ENCODE measurements at regions not wholly inside any gene's neighbourhood (a gene's known extent, or its start where the extent isn't known, plus 50 kb on each side); places are given as distances from the start of the nearest gene placed in this dataset.

DNA sequence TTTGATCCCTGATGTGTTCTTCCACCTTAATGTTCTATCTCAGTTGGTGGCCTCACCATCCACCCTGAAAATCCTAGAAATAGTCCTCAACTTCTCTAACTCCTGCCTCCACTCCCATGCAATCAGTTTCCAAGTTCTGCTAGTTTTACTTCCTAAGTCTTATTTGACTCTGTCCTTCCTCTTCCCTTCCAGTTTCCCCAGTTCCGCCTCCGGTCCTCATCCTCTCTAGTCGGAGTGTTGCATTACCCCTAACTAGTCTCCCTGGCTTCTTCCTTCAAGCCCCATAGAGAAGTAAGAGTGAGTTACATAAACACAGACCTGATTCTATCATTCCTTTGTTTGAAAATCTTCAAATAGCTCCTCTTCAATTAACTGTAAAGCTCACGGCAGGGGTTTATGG lies 236.5 kb downstream of the GXYLT1 start:
- Histone ChIP-seq H3K9me3 (ENCODE audit: insufficient read depth, low read depth, low read length) (no peaks in the 10 kb centered on the region), H3K4me2 (ENCODE audit: low read length) (no peak overlapping the region), H2BK120ac (ENCODE audit: insufficient read depth, low read length, poor library complexity) (no peak overlapping the region), H2BK12ac (ENCODE audit: low read length) (no peak overlapping the region), H3K4ac (ENCODE audit: low read depth, low read length) (no peak overlapping the region), H3K23ac (ENCODE audit: low read length) (no peak overlapping the region), H3K79me1 (ENCODE audit: low read length) (no peaks in the 10 kb centered on the region), H4K91ac (ENCODE audit: low read depth, low read length) (no peak overlapping the region), H2AK5ac (ENCODE audit: low read length) (no peak overlapping the region), H4K12ac (ENCODE audit: low read depth, low read length) (no peak overlapping the region), H3K36me3 (ENCODE audit: control insufficient read depth in 1 of 2, insufficient read depth in 2 of 2, low read length in 2 of 2) (no peaks in the 10 kb centered on the region), H3K27me3 (ENCODE audit: insufficient read depth, low read length) (no peaks in the 10 kb centered on the region), H4K8ac (ENCODE audit: low read depth, low read length) (no peak overlapping the region), H3K4me3 (ENCODE audit: low read depth, low read length) (no peak overlapping the region), H3K79me2 (ENCODE audit: control insufficient read depth, insufficient read depth, low read length, poor library complexity) (no peaks in the 10 kb centered on the region), H3K4me1 (ENCODE audit: control insufficient read depth in 1 of 2, insufficient read depth in 2 of 2, low read length in 2 of 2) (no peaks in the 10 kb centered on the region), H2BK5ac (ENCODE audit: low read depth, low read length, poor library complexity) (no peak overlapping the region), H3K9ac (ENCODE audit: low read length) (no peak overlapping the region), H2AFZ (ENCODE audit: insufficient read depth, low read length, poor library complexity) (no peak overlapping the region), H3K27ac (ENCODE audit: low read depth, low read length) (no peak overlapping the region), H3K18ac (ENCODE audit: low read length) (no peak overlapping the region), H3K14ac (ENCODE audit: low read length) (no peak overlapping the region)
- DNase-seq: no peak
- WGBS (ENCODE audit: extremely low coverage, insufficient coverage, insufficient read length): no CpG with 5 or more reads among the region's 4 CpGs

DNA sequence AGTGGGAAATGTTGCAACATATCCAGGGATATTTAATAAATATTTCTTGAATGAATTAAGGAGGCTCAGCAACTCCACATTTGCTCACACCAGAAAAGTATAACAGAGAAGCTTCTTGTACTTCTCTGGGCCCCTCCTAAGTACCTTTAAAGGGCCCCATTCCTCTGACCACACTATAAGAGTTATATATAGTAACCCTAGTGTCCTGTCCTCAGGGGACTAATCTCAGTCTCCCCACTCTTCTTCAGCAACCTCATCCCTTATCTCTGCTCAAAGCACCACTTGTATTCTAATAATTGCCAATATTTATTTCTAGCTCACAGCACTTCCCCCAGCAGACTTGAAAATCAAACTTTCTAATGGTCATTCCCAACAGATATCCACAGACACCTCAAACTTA lies 237.1 kb downstream of the GXYLT1 start:
- Histone ChIP-seq H3K4me3 (ENCODE audit: low read depth, low read length) (no peak overlapping the region), H3K27ac (ENCODE audit: low read depth, low read length) (no peak overlapping the region), H3K9ac (ENCODE audit: low read length) (no peak overlapping the region), H3K79me1 (ENCODE audit: low read length) (no peaks in the 10 kb centered on the region), H4K8ac (ENCODE audit: low read depth, low read length) (no peak overlapping the region), H3K36me3 (ENCODE audit: control insufficient read depth in 1 of 2, insufficient read depth in 2 of 2, low read length in 2 of 2) (no peaks in the 10 kb centered on the region), H3K79me2 (ENCODE audit: control insufficient read depth, insufficient read depth, low read length, poor library complexity) (no peaks in the 10 kb centered on the region), H3K18ac (ENCODE audit: low read length) (no peak overlapping the region), H4K12ac (ENCODE audit: low read depth, low read length) (no peak overlapping the region), H3K27me3 (ENCODE audit: insufficient read depth, low read length) (no peaks in the 10 kb centered on the region), H3K4ac (ENCODE audit: low read depth, low read length) (no peak overlapping the region), H2BK5ac (ENCODE audit: low read depth, low read length, poor library complexity) (no peak overlapping the region), H3K9me3 (ENCODE audit: insufficient read depth, low read depth, low read length) (no peaks in the 10 kb centered on the region), H3K4me2 (ENCODE audit: low read length) (no peak overlapping the region), H2BK12ac (ENCODE audit: low read length) (no peak overlapping the region), H2BK120ac (ENCODE audit: insufficient read depth, low read length, poor library complexity) (no peak overlapping the region), H3K14ac (ENCODE audit: low read length) (no peak overlapping the region), H2AFZ (ENCODE audit: insufficient read depth, low read length, poor library complexity) (no peak overlapping the region), H2AK5ac (ENCODE audit: low read length) (no peak overlapping the region), H3K23ac (ENCODE audit: low read length) (no peak overlapping the region), H4K91ac (ENCODE audit: low read depth, low read length) (no peak overlapping the region), H3K4me1 (ENCODE audit: control insufficient read depth in 1 of 2, insufficient read depth in 2 of 2, low read length in 2 of 2) (no peaks in the 10 kb centered on the region)
- DNase-seq: no peak

DNA sequence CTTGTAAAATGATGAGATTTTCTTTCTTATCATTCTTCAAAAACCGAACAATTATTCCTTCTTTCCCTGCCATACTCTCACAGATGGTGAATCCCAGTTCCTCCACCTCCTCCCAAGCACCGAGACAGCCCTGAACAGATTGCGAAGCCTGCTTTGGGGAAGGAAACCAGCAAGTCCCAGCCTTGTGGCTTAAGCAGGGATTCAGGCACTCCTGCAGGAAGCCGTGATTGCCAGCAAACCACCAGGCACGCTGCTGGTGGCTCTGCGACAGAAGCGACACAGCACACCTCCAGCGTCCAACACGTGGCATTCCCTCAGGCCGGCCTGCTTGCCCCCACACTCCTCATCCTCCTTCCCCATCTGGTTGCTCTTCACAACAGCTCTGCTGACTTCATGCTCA lies 237.7 kb downstream of the GXYLT1 start:
- no peak for DNase-seq
- no peak overlapping the region for H3K4me2 ChIP-seq (ENCODE audit: low read length)
- H4K91ac ChIP-seq (ENCODE audit: low read depth, low read length): no peak overlapping the region
- no peaks in the 10 kb centered on the region for H3K79me2 ChIP-seq (ENCODE audit: control insufficient read depth, insufficient read depth, low read length, poor library complexity)
- no peak overlapping the region for H2AK5ac ChIP-seq (ENCODE audit: low read length)
- no peak overlapping the region for H3K14ac ChIP-seq (ENCODE audit: low read length)
- no peaks in the 10 kb centered on the region for H3K4me1 ChIP-seq (ENCODE audit: control insufficient read depth in 1 of 2, insufficient read depth in 2 of 2, low read length in 2 of 2)
- H3K4ac ChIP-seq (ENCODE audit: low read depth, low read length): no peak overlapping the region
- no peaks in the 10 kb centered on the region for H3K27me3 ChIP-seq (ENCODE audit: insufficient read depth, low read length)
- H3K9me3 ChIP-seq (ENCODE audit: insufficient read depth, low read depth, low read length): no peaks in the 10 kb centered on the region
- no peak overlapping the region for H3K18ac ChIP-seq (ENCODE audit: low read length)
- H2BK12ac ChIP-seq (ENCODE audit: low read length): no peak overlapping the region
- no peak overlapping the region for H2BK5ac ChIP-seq (ENCODE audit: low read depth, low read length, poor library complexity)
- H4K12ac ChIP-seq (ENCODE audit: low read depth, low read length): no peak overlapping the region
- H3K4me3 ChIP-seq (ENCODE audit: low read depth, low read length): no peak overlapping the region
- no peak overlapping the region for H2BK120ac ChIP-seq (ENCODE audit: insufficient read depth, low read length, poor library complexity)
- H4K8ac ChIP-seq (ENCODE audit: low read depth, low read length): no peak overlapping the region
- no peak overlapping the region for H3K23ac ChIP-seq (ENCODE audit: low read length)
- H2AFZ ChIP-seq (ENCODE audit: insufficient read depth, low read length, poor library complexity): no peak overlapping the region
- no peaks in the 10 kb centered on the region for H3K79me1 ChIP-seq (ENCODE audit: low read length)
- H3K9ac ChIP-seq (ENCODE audit: low read length): no peak overlapping the region
- H3K27ac ChIP-seq (ENCODE audit: low read depth, low read length): no peak overlapping the region
- no peaks in the 10 kb centered on the region for H3K36me3 ChIP-seq (ENCODE audit: control insufficient read depth in 1 of 2, insufficient read depth in 2 of 2, low read length in 2 of 2)
- no CpG with 5 or more reads among the region's 10 CpGs for WGBS (ENCODE audit: extremely low coverage, insufficient coverage, insufficient read length)

DNA sequence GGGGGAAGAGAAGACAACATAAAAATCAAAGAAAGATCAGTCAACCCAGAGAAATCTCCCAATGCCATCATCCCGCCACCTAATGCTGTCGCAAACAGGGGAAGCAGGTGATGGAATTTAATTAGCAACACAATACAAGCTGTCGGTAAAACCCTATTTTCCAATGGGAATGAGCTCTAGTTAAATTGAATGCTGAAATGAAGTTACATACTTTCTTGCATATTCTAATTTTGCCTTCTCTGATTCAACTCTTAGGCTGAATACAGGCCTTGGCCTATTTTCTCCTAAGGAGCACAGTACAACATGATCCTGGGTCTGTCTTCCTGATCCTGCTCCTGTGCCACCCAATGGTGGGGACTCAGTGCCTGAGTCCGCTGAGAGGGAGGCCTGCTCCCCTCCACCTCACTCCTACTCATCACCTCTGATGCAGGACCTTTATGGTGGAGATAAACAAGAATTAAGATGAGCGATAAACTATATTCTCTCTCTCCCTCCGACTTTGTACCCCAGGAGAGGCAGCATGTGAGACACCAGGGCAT lies 238.8 kb downstream of the GXYLT1 start:
- Histone ChIP-seq H4K91ac (ENCODE audit: low read depth, low read length) (no peak overlapping the region), H3K18ac (ENCODE audit: low read length) (no peak overlapping the region), H2AK5ac (ENCODE audit: low read length) (no peak overlapping the region), H3K14ac (ENCODE audit: low read length) (no peak overlapping the region), H3K9ac (ENCODE audit: low read length) (no peak overlapping the region), H3K23ac (ENCODE audit: low read length) (no peak overlapping the region), H2BK5ac (ENCODE audit: low read depth, low read length, poor library complexity) (no peak overlapping the region), H3K4me3 (ENCODE audit: low read depth, low read length) (no peak overlapping the region), H3K4me2 (ENCODE audit: low read length) (no peak overlapping the region), H3K79me2 (ENCODE audit: control insufficient read depth, insufficient read depth, low read length, poor library complexity) (no peaks in the 10 kb centered on the region), H3K36me3 (ENCODE audit: control insufficient read depth in 1 of 2, insufficient read depth in 2 of 2, low read length in 2 of 2) (no peaks in the 10 kb centered on the region), H3K27me3 (ENCODE audit: insufficient read depth, low read length) (no peaks in the 10 kb centered on the region), H3K4ac (ENCODE audit: low read depth, low read length) (no peak overlapping the region), H2BK12ac (ENCODE audit: low read length) (no peak overlapping the region), H4K12ac (ENCODE audit: low read depth, low read length) (no peak overlapping the region), H3K79me1 (ENCODE audit: low read length) (no peaks in the 10 kb centered on the region), H3K27ac (ENCODE audit: low read depth, low read length) (no peak overlapping the region), H3K9me3 (ENCODE audit: insufficient read depth, low read depth, low read length) (no peaks in the 10 kb centered on the region), H3K4me1 (ENCODE audit: control insufficient read depth in 1 of 2, insufficient read depth in 2 of 2, low read length in 2 of 2) (no peaks in the 10 kb centered on the region), H2AFZ (ENCODE audit: insufficient read depth, low read length, poor library complexity) (no peak overlapping the region), H2BK120ac (ENCODE audit: insufficient read depth, low read length, poor library complexity) (no peak overlapping the region), H4K8ac (ENCODE audit: low read depth, low read length) (no peak overlapping the region)
- DNase-seq: no peak
- WGBS (ENCODE audit: extremely low coverage, insufficient coverage, insufficient read length): no CpG with 5 or more reads among the region's 6 CpGs

All from trophoblast cell (in vitro differentiated cells and primary cell).